Cardiac septum (tissue), 1 donor: ENCODE measurements at regions not wholly inside any gene's neighbourhood (a gene's known extent, or its start where the extent isn't known, plus 50 kb on each side); places are given as distances from the start of the nearest gene placed in this dataset.

Experiments used
- DNase-seq: peaks from one replicate; pipeline ENCODE4 v3.0.0-alpha.2; 2020; ENCODE audit warnings: low spot score
- intact Hi-C: fragments of 100-400 bp; cut with DNase I; formaldehyde crosslinking; loops from one replicate; pipeline ENCODE4 v1.14.0; 2022
- donor health status: DM: no; HTN: no; CAD: no.

DNA sequence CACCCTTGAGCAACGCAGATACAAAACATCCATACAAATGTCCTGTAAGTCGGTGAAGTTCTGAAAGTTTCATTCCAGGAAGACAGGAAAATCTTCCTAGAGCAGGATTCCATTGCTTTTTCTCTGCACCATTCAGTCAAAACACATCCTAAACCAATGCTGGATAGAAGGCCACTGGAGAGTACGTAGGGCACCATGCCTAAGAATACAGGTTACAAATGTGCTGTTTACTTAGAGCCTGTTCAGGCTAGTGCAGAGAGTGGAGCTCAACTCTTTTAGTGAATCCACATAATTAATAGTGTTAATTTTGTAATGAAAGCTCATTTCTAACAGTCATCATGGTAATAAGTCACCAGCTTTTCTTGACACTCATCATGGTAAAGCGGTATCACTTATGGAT is 187.6 kb downstream of the NHLRC3 start:
- intact Hi-C loops = no loop called here
- DNase-seq = no peak

DNA sequence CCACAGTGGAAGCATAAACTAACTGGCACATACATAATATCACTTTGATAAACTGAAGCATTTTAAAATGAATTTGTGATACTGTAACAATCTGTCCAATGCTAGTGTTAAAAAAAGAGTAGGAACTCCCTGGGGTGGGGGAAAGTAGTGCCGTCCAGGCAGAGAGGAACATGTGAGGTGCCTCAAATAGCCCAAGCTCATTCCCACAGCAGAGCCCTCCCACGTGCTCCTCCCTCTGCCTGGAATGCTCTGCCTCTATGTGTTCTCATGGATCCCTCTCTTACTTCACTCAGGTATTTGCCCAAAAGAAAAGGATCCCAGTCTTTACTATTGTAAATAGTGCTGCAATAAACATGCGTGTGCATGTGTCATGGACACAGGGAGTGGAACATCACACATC is 188.1 kb downstream of the NHLRC3 start:
- intact Hi-C loops = no loop called here
- no peak for DNase-seq

DNA sequence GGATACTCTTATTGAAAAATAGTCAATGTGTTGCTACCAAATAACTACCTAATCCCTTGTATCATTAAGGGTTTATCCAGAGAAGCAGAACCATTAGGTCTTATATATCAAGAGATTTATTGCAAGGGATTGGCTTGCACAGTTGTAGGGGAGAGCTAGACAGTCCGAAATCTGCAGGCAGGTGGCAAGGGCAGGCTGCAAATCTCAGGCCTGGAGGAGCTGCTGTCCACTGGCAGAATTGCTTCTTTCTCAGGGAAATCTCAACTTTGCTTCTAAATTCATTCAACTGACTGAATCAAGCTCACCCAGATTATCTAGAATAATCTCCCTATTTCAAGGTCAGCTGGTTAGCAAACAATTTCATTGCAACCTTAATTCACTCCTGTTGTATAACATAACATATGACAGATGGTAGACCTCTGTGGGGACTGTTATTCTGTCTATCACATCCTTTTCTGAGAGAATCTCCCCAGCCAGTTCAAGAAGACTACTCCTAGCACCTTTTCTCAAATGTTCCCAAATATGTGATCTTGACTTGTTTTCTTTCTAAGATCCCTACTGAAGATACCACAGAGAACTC is 194.2 kb downstream of the NHLRC3 start:
- intact Hi-C loops = no loop called here

DNA sequence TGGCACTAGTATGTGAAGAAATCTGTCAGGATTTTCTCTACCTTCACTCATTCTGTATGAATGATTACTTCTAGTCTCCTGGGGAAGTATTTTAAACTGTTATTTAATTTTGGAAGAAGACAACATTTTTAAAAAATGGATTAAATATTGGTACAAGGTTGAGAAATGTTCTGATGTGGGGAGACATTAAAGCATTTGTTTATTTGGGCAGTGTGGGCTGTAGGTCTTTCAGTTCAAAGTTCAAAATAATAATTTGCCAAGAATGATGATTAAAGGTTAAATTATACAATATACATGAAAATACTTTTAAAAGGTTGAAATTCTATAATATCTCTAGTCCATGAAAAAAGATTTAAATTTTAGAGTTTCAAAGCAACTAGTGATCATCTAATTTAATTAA is 194.7 kb downstream of the NHLRC3 start:
- intact Hi-C loops = no loop called here
- DNase-seq = no peak

More for the DNA sequence above, 194.2 kb downstream of the NHLRC3 start:
- no peak for DNase-seq

- DNase-seq = no peak
- intact Hi-C loops = no loop called here
Measured at GRCh38 chr13:39233519-39233918, 195.3 kb downstream of the NHLRC3 start.

- intact Hi-C loops = no loop called here
- no peak for DNase-seq
Measured at GRCh38 chr13:39244561-39245230, 206.4 kb downstream of the NHLRC3 start.

GRCh38 chr13:39245688-39246087 is 207.4 kb downstream of the NHLRC3 start:
- intact Hi-C loops = no loop called here
- DNase-seq = no peak

DNA sequence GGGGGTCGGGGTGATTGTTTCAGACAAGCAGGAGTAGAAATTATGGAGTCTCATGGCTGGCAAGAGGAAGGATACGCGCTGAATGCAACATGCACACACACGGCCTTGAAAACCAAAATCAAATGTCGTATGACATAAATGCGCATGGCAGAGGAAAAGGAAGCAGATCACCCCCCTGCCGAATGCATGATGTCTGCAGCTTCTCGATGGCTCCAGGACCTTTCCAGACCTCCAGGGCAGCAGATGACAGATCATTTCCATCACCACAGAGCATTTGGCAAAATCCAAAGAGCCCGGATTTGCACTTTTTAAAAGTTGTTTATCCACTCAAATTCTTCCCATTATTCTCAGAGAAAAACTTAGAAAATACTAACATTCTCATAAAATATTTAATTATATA is 211.7 kb downstream of the NHLRC3 start:
- intact Hi-C loops = no loop called here
- no peak for DNase-seq

- intact Hi-C loops = no loop called here
- no peak for DNase-seq
Measured at GRCh38 chr13:39250440-39250839, 212.2 kb downstream of the NHLRC3 start.

DNA sequence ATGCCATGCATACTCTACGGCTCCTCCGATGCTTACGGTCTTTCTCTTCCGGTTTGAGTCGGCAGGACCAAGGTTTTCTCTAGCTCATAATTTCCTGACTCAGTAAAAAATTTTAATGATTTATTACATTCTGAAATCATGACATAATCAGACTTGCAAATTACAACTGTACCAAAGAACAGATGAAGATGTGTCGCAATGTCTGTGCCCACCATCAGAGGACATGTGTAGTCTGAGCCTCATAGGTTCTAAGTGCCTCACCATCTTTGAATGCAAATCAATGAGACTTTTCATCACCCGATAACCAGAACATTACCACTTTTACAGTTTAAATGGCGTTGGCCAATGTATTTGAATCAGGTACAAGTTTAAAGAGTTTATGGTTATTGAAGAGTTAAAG is 213.1 kb downstream of the NHLRC3 start:
- intact Hi-C loops = no loop called here

GRCh38 chr13:39253774-39254173 is 215.5 kb downstream of the NHLRC3 start:
- intact Hi-C loops = no loop called here
- DNase-seq = no peak

More for the DNA sequence above, 213.1 kb downstream of the NHLRC3 start:
- DNase-seq = no peak

GRCh38 chr13:39254601-39255000 is 216.3 kb downstream of the NHLRC3 start:
- intact Hi-C loops = no loop called here
- no peak for DNase-seq

GRCh38 chr13:39257642-39258041 is 219.4 kb downstream of the NHLRC3 start:
- no peak for DNase-seq
- intact Hi-C loops = loop anchor here (5.0 kb wide), 1 partner anchor 60 kb away; no protein-coding TSS in a partner anchor

GRCh38 chr13:39259371-39260140 is 221.3 kb downstream of the NHLRC3 start:
- no peak for DNase-seq
- intact Hi-C loops = loop anchor here (5.0 kb wide), 3 partner anchors 62 to 207 kb away; no protein-coding TSS in a partner anchor

- intact Hi-C loops = loop anchor here (2.0 to 5.0 kb wide), 4 partner anchors 118 to 340 kb away; partner anchors contain the start of gene LHFPL6
- DNase-seq = no peak
Measured at GRCh38 chr13:39263033-39263432, 224.8 kb downstream of the NHLRC3 start.

- DNase-seq = no peak
- intact Hi-C loops = loop anchor here (2.0 to 5.0 kb wide), 4 partner anchors 119 to 339 kb away; partner anchors contain the start of gene LHFPL6
Measured at GRCh38 chr13:39263531-39263930, 225.3 kb downstream of the NHLRC3 start.

- DNase-seq = no peak
- intact Hi-C loops = no loop called here
Measured at GRCh38 chr13:39266426-39266825, 228.2 kb downstream of the NHLRC3 start.

- no peak for DNase-seq
- intact Hi-C loops = no loop called here
Measured at GRCh38 chr13:39268398-39268797, 230.1 kb downstream of the NHLRC3 start.

DNA sequence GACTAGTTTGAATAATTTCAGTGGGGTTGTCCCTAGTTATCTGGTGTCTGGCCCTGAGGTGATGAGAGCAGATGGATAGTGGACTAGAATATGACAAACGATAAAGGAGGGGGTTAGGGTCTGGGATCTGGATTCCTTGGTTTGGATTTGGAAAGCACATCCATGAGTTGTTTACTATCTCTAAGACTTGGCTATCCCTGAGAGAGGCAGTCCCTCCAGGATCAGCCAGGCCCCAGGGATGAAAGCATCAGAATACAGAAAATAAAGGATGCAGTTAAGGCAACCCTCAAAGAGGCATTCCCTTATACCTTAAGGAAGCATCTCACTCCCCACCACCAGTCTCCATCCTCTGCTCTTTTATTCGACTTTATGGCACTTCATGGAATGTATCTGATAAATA is 230.7 kb downstream of the NHLRC3 start:
- no peak for DNase-seq
- intact Hi-C loops = no loop called here

DNA sequence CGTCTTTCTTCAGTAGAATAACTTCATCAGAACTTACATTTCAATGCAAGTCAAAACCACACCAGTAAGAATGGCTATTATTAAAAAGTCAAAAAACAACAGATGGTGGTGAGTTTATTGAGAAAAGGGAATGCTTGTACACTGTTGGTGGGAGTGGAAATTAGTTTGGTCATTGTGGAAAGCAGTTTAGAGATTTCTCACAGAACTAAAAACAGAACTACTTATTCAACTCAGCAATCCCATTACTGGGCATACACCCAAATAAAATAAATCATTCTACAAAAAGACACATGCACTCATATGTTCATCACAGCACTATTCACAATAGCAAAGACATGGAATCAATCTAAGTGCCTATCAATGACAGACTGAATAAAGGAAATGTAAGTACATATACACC is 231.2 kb downstream of the NHLRC3 start:
- DNase-seq = no peak
- intact Hi-C loops = no loop called here

GRCh38 chr13:39272994-39273393 is 234.7 kb downstream of the NHLRC3 start:
- DNase-seq = no peak
- intact Hi-C loops = no loop called here
